CD14-positive monocyte (primary cell): ENCODE measurements at regions not wholly inside any gene's neighbourhood (a gene's known extent, or its start where the extent isn't known, plus 50 kb on each side); places are given as distances from the start of the nearest gene placed in this dataset.
A peak's percentile ranks its signal among the peaks of the same experiment; 100 is the strongest.

Source experiments
- DNase-seq, 3 donors: peaks; one replicate each; pipeline ENCODE4 v3.0.0-alpha.2; 2011 to 2022
- H2AFZ ChIP-seq: 2 replicates; pipeline ENCODE4 v1.6.0; 2012; ENCODE audit warnings: mild to moderate bottlenecking, low read depth, low read length, inconsistent platforms; ENCODE audit not compliant: insufficient read depth, poor library complexity, severe bottlenecking
- H3K27ac ChIP-seq, 2 donors: 1 replicate in 1 of 2; 2 replicates in 1 of 2; pipeline ENCODE4 v1.5.1; 2012 to 2013; ENCODE audit warnings: low read length in 2 of 2, control low read depth in 1 of 2, inconsistent platforms in 1 of 2, low read depth in 1 of 2, mild to moderate bottlenecking in 1 of 2
- H3K27me3 ChIP-seq, 2 donors: one replicate each; pipeline versions ENCODE4 v1.6.0 to v1.6.1; 2011 to 2013; ENCODE audit warnings: low read length in 2 of 2; ENCODE audit not compliant: control insufficient read depth in 2 of 2, insufficient read depth in 2 of 2
- H3K36me3 ChIP-seq, 2 donors: replicated peaks in 1 of 2; 1 replicate in 1 of 2; 2 replicates in 1 of 2; pipeline versions ENCODE4 v1.5.1 to v1.6.1; 2012 to 2013; ENCODE audit warnings: low read length in 2 of 2, control low read depth in 1 of 2, inconsistent platforms in 1 of 2, mild to moderate bottlenecking in 1 of 2; ENCODE audit not compliant: insufficient read depth in 2 of 2, control insufficient read depth in 1 of 2
- H3K4me1 ChIP-seq, 2 donors: 1 replicate in 1 of 2; 2 replicates in 1 of 2; pipeline versions ENCODE4 v1.5.1 to v1.6.1; 2012 to 2013; ENCODE audit warnings: low read length in 2 of 2, control low read depth in 1 of 2, inconsistent platforms in 1 of 2, mild to moderate bottlenecking in 1 of 2, moderate library complexity in 1 of 2; ENCODE audit not compliant: insufficient read depth in 2 of 2, control insufficient read depth in 1 of 2
- H3K4me2 ChIP-seq: replicated peaks from 2 replicates; pipeline ENCODE3; 2012; ENCODE audit warnings: low read length, moderate library complexity, mild to moderate bottlenecking; ENCODE audit not compliant: poor library complexity, severe bottlenecking; ENCODE audit errors: extremely low read depth
- H3K4me3 ChIP-seq, 3 experiments: fragments of 200-600 bp in 1 of 3; sonication (generic) in 1 of 3; replicated peaks in 1 of 3; 1 replicate in 2 of 3; 2 replicates in 1 of 3; pipeline ENCODE4 v1.5.1; 2011 to 2013; ENCODE audit warnings: low read length in 3 of 3, mild to moderate bottlenecking in 3 of 3, control low read depth in 2 of 3, low read depth in 2 of 3, inconsistent platforms in 1 of 3, moderate library complexity in 1 of 3
- H3K79me2 ChIP-seq: 2 replicates; pipeline ENCODE4 v1.6.0; 2012; ENCODE audit warnings: mild to moderate bottlenecking, control low read depth, inconsistent platforms, low read length, moderate library complexity; ENCODE audit not compliant: insufficient read depth
- H3K9ac ChIP-seq: 2 replicates; pipeline ENCODE4 v1.6.0; 2017; ENCODE audit warnings: low read length, mild to moderate bottlenecking; ENCODE audit not compliant: insufficient read depth, poor library complexity, severe bottlenecking
- H3K9me3 ChIP-seq, 2 donors: replicated peaks in 1 of 2; 1 replicate in 1 of 2; 2 replicates in 1 of 2; pipeline versions ENCODE4 v1.5.1 to v1.6.1; 2012 to 2013; ENCODE audit warnings: low read length in 2 of 2, control low read depth in 1 of 2; ENCODE audit not compliant: control insufficient read depth in 1 of 2, insufficient read depth in 1 of 2
- H4K20me1 ChIP-seq: 2 replicates; pipeline ENCODE4 v1.6.0; 2012; ENCODE audit warnings: mild to moderate bottlenecking, low read length, control low read depth, moderate library complexity; ENCODE audit not compliant: insufficient read depth
- H3K27ac Mint-ChIP-seq, 7 donors: one replicate each; pipeline ENCODE4 v1.8.0; 2020; ENCODE audit warnings: mild to moderate bottlenecking in 7 of 7, mixed read lengths in 7 of 7, moderate library complexity in 6 of 7, inconsistent platforms in 2 of 7
- H3K27me3 Mint-ChIP-seq, 3 donors: one replicate each; pipeline ENCODE4 v1.8.0; 2021 to 2022; ENCODE audit warnings: low read depth in 3 of 3, mild to moderate bottlenecking in 3 of 3, mixed read lengths in 3 of 3, moderate library complexity in 3 of 3, inconsistent platforms in 1 of 3
- H3K36me3 Mint-ChIP-seq, 2 donors: one replicate each; pipeline ENCODE4 v1.8.0; 2020; ENCODE audit warnings: mixed read lengths in 2 of 2, inconsistent platforms in 1 of 2, mild to moderate bottlenecking in 1 of 2
- H3K4me1 Mint-ChIP-seq: one replicate; pipeline ENCODE4 v1.8.0; 2020; ENCODE audit warnings: mild to moderate bottlenecking, mixed read lengths
- H3K4me3 Mint-ChIP-seq, 2 donors: one replicate each; pipeline ENCODE4 v1.8.0; 2020; ENCODE audit warnings: mild to moderate bottlenecking in 2 of 2, mixed read lengths in 2 of 2, moderate library complexity in 1 of 2
- H3K9me3 Mint-ChIP-seq, 7 donors: one replicate each; pipeline ENCODE4 v1.8.0; 2020 to 2022; ENCODE audit warnings: mixed read lengths in 7 of 7, mild to moderate bottlenecking in 6 of 7, moderate library complexity in 6 of 7, inconsistent platforms in 2 of 7
- WGBS: methylation state at CpG from one replicate; pipeline ENCODE4 v1.1.5; 2013; ENCODE audit warnings: missing lambda C conversion rate; ENCODE audit not compliant: insufficient coverage; 5-methylcytosine and 5-hydroxymethylcytosine counted together
- intact Hi-C, 2 donors: fragments of 100-400 bp; cut with micrococcal nuclease; formaldehyde crosslinking; loops; one replicate each; pipeline versions ENCODE4 v1.15.0 to v1.15.1; 2023
- TF ChIP-seq, protein P1 (sequence below): fragments of 200-600 bp; IDR thresholded peaks from one replicate; pipeline ENCODE4 v1.8.0; 2022; ENCODE audit warnings: antibody characterized with exemption, mild to moderate bottlenecking

DNA sequence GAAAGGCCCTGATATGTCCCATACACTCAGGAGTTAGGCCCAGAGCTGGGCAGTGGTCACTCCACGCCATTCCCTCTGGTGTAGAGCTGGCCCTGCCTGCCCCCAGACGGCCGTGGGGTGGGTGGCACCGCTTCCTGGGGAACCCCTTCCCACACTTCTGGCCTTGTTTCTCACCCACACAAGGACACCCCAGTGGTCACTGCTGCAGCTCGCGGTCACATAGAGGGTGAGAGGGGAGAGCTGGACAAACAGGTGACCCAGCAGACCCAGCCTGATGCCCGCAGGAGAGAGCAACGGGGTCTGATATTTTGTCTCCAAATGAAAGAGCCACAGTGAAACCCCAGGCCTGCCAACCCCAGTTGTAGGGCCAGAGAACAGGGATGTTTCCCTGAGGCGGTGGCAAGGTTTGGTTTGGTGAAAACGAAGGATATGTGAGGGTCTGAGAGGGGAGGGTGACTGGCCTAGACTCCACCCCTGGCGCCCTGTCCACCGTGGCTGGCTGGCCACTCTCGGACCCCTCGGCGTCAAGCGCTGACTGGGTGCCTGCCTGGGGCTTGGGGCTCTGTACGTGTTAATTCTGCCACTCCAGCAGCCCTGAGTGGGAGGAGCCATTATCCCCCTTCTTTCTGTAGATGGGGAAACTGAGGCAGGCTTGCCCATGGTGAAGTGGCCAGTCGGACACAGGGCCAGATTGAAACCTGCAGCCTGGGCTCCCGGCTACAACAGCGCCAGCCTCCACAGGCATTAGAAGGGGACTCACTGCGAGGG is 71.0 kb upstream of the PPARA start:
- TF ChIP-seq, protein P1, sequence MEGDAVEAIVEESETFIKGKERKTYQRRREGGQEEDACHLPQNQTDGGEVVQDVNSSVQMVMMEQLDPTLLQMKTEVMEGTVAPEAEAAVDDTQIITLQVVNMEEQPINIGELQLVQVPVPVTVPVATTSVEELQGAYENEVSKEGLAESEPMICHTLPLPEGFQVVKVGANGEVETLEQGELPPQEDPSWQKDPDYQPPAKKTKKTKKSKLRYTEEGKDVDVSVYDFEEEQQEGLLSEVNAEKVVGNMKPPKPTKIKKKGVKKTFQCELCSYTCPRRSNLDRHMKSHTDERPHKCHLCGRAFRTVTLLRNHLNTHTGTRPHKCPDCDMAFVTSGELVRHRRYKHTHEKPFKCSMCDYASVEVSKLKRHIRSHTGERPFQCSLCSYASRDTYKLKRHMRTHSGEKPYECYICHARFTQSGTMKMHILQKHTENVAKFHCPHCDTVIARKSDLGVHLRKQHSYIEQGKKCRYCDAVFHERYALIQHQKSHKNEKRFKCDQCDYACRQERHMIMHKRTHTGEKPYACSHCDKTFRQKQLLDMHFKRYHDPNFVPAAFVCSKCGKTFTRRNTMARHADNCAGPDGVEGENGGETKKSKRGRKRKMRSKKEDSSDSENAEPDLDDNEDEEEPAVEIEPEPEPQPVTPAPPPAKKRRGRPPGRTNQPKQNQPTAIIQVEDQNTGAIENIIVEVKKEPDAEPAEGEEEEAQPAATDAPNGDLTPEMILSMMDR = no peak
- H3K27me3 ChIP-seq = no peaks in the 10 kb centered on the region
- Mint-ChIP-seq H3K9me3 (no peaks in the 10 kb centered on the region), H3K27ac (peak overlapping the region in 4 of 7 donors; percentile 50 to 86 (median 70)), H3K27me3 (no peaks in the 10 kb centered on the region), H3K4me3 (no peak overlapping the region), H3K36me3 (peaks cover 22 to 60% of the 10 kb centered on the region in 2 donors), H3K4me1 (peaks cover 18% of the 10 kb centered on the region)
- H3K27ac ChIP-seq = no peak overlapping the region
- H2AFZ ChIP-seq = no peak overlapping the region
- intact Hi-C loops = loop anchor here in 1 of 2 donors (5.0 kb wide), 1 partner anchor 33 kb away; no protein-coding TSS in a partner anchor
- peaks cover 7 to 11% of the 10 kb centered on the region in 2 donors for H3K4me1 ChIP-seq
- no peak for DNase-seq
- H3K9me3 ChIP-seq = no peaks in the 10 kb centered on the region
- no peak overlapping the region for H3K9ac ChIP-seq
- peaks cover 99% of the 10 kb centered on the region for H4K20me1 ChIP-seq
- H3K4me3 ChIP-seq = no peak overlapping the region
- H3K79me2 ChIP-seq = peaks cover 98% of the 10 kb centered on the region
- no peak overlapping the region for H3K4me2 ChIP-seq
- H3K36me3 ChIP-seq = peaks cover 10 to 54% of the 10 kb centered on the region in 2 donors
- WGBS = 95% methylated on average over 12 of the region's 21 CpGs

DNA sequence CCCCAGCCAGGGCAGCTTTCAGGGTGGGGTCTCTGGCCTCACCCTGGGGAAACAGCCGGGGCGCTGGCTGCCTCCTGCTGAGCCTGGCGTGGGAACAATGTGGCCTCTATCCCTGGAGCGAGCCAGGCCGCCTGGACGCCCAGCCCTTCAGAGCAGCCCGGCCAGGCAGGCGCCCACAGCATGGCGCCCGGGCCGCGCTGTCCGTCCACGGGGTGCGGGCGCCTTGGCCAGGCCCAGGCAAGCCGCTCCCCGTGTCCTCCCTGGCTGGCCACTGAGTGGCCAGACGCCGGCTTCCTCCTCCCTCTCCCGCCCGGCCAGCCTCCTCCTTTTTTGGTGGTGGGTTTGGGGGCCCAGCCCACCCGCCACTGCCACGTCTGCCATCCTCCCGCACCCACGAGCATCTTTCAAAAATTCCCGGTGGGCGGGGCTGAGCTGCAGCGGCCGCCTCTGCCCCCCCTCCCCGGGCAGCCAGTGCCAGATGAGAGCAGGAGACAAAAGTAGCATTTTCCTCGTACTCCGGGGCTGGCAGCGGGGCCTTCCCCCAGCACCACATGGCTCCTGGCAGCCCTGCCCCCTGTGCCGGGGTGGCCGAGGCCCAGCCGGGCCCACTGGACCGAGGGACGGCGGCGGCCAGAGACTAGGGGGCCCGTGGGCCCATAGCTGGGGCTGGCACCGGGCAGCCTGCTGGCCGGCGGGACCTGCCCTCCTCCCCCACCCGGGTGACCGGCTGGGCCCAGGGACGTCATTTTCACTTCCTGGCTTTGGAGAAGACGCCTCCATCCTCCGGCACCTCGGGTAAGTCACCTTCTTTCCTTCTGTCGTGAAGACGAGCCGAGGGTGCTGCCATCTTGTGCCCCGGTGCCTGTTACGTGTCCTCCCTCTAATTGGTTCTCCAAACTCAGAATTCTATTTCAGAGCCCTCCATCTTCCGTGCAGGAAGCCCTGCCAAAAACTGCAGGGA is 70.2 kb upstream of the PPARA start:
- Mint-ChIP-seq H3K27ac (peak overlapping the region in 2 of 7 donors; percentile 73 to 80), H3K36me3 (peaks cover 24 to 62% of the 10 kb centered on the region in 2 donors), H3K9me3 (no peaks in the 10 kb centered on the region), H3K4me1 (peaks cover 9% of the 10 kb centered on the region), H3K27me3 (no peaks in the 10 kb centered on the region), H3K4me3 (no peak overlapping the region)
- DNase-seq = no peak
- TF ChIP-seq, protein P1 = no peak
- no peak overlapping the region for H3K27ac ChIP-seq
- no peaks in the 10 kb centered on the region for H3K27me3 ChIP-seq
- intact Hi-C loops = loop anchor here in 1 of 2 donors (5.0 kb wide), 1 partner anchor 32 kb away; no protein-coding TSS in a partner anchor
- peaks cover 12 to 54% of the 10 kb centered on the region in 2 donors for H3K36me3 ChIP-seq
- no peak overlapping the region for H3K9ac ChIP-seq
- H3K4me2 ChIP-seq = no peak overlapping the region
- peaks cover 0 to 2% of the 10 kb centered on the region in 2 donors for H3K4me1 ChIP-seq
- no peak overlapping the region for H2AFZ ChIP-seq
- no peak overlapping the region for H3K4me3 ChIP-seq
- H3K79me2 ChIP-seq = peaks cover 98% of the 10 kb centered on the region
- peaks cover 99% of the 10 kb centered on the region for H4K20me1 ChIP-seq
- 91% methylated on average over 30 of the region's 57 CpGs for WGBS
- H3K9me3 ChIP-seq = no peaks in the 10 kb centered on the region
